ENCODE measurements at regions not wholly inside any gene's neighbourhood (a gene's known extent, or its start where the extent isn't known, plus 50 kb on each side); places are given as distances from the start of the nearest gene placed in this dataset.
"Not testable (repeated sequence)": the region's sequence is repeated elsewhere in the genome, so short reads cannot be mapped to it uniquely, and the experiment has no call there.

- peaks cover 9% of the 10 kb centered on the region for H3K4me1 ChIP-seq (ENCODE audit: control insufficient read depth, insufficient read depth, low read length)
- H3K4me3 ChIP-seq (ENCODE audit: low read length): no peak overlapping the region
- H3K27ac ChIP-seq (ENCODE audit: low read depth, low read length): no peak overlapping the region
- H3K27me3 ChIP-seq (ENCODE audit: control insufficient read depth, insufficient read depth, low read length): no peaks in the 10 kb centered on the region
- H3K36me3 ChIP-seq (ENCODE audit: control insufficient read depth, insufficient read depth, low read length): no peaks in the 10 kb centered on the region
- H3K9ac ChIP-seq (ENCODE audit: low read length): no peak overlapping the region
These were observed 199.7 kb upstream of the KLF3 start for GRCh38 chr4:38464328-38464727.

GRCh38 chr4:38466401-38466800 is 197.6 kb upstream of the KLF3 start:
- H3K4me1 ChIP-seq (ENCODE audit: control insufficient read depth, insufficient read depth, low read length): peaks cover 9% of the 10 kb centered on the region

GRCh38 chr4:38467296-38467695 is 196.7 kb upstream of the KLF3 start:
- H3K9ac ChIP-seq (ENCODE audit: low read length): no peak overlapping the region
- no peaks in the 10 kb centered on the region for H3K36me3 ChIP-seq (ENCODE audit: control insufficient read depth, insufficient read depth, low read length)
- H3K27ac ChIP-seq (ENCODE audit: low read depth, low read length): no peak overlapping the region
- no peak overlapping the region for H3K4me3 ChIP-seq (ENCODE audit: low read length)
- peaks cover 9% of the 10 kb centered on the region for H3K4me1 ChIP-seq (ENCODE audit: control insufficient read depth, insufficient read depth, low read length)
- H3K27me3 ChIP-seq (ENCODE audit: control insufficient read depth, insufficient read depth, low read length): no peaks in the 10 kb centered on the region

More at GRCh38 chr4:38466401-38466800, 197.6 kb upstream of the KLF3 start:
- Histone ChIP-seq H3K27ac (ENCODE audit: low read depth, low read length) (no peak overlapping the region), H3K36me3 (ENCODE audit: control insufficient read depth, insufficient read depth, low read length) (no peaks in the 10 kb centered on the region), H3K27me3 (ENCODE audit: control insufficient read depth, insufficient read depth, low read length) (no peaks in the 10 kb centered on the region), H3K4me3 (ENCODE audit: low read length) (no peak overlapping the region), H3K9ac (ENCODE audit: low read length) (no peak overlapping the region)

DNA sequence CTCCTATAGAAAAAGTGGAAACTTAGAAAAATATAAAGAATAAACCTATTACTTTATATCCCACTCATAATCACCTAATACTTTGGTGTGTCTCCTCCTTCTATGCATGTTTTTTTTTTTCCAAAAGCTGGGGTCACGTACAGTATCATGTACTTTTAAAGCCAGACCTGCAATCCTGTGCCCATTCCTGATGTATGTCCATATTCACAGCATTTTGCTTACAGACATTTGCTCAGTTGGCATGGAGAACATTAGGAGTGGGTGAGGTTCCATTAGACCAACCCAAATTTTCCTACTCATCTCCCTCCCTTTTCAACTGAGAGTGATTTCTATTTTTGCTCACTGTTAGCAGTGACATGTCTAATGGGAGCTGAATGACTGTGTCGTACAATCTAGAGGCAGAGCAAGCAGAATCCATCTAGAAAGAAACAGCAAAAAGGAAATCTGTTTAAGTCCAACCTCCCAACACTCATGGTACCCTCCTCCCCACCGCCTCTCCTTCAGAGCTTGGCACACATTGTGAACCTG is 195.6 kb upstream of the KLF3 start:
- H3K27me3 ChIP-seq (ENCODE audit: control insufficient read depth, insufficient read depth, low read length): no peaks in the 10 kb centered on the region
- H3K27ac ChIP-seq (ENCODE audit: low read depth, low read length): no peak overlapping the region

GRCh38 chr4:38469410-38469809 is 194.6 kb upstream of the KLF3 start:
- peaks cover 9% of the 10 kb centered on the region for H3K4me1 ChIP-seq (ENCODE audit: control insufficient read depth, insufficient read depth, low read length)
- H3K27ac ChIP-seq (ENCODE audit: low read depth, low read length): no peak overlapping the region
- H3K9ac ChIP-seq (ENCODE audit: low read length): no peak overlapping the region
- H3K27me3 ChIP-seq (ENCODE audit: control insufficient read depth, insufficient read depth, low read length): no peaks in the 10 kb centered on the region
- H3K4me3 ChIP-seq (ENCODE audit: low read length): no peak overlapping the region
- no peaks in the 10 kb centered on the region for H3K36me3 ChIP-seq (ENCODE audit: control insufficient read depth, insufficient read depth, low read length)

More for the DNA sequence above, 195.6 kb upstream of the KLF3 start:
- Histone ChIP-seq H3K9ac (ENCODE audit: low read length) (no peak overlapping the region), H3K4me1 (ENCODE audit: control insufficient read depth, insufficient read depth, low read length) (peaks cover 9% of the 10 kb centered on the region), H3K4me3 (ENCODE audit: low read length) (no peak overlapping the region), H3K36me3 (ENCODE audit: control insufficient read depth, insufficient read depth, low read length) (no peaks in the 10 kb centered on the region)

DNA sequence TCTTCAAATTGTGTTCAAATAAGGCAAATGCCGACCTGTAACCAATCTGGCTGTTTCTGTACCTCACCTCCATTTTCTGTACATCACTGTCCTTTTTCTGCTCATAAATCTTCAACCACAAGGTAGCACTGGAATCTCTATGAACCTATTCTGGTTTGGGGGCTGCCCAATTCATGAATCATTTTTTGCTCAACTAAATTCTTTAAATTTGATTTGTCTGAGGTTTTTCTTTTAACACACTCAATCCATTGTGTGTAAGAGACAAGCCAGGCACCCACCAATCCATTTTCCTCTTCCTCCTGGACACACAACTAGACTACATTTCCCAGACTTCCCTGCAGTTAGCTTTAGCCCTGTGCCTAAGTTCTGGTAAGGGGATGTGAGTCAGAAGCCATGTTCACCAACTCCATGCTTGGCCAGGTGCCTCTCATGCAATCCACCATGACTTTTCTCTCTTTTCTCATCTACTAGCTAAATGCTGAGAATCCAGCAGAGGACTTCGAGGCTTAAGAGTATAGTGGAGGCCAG is 193.2 kb upstream of the KLF3 start:
- Histone ChIP-seq H3K27me3 (ENCODE audit: control insufficient read depth, insufficient read depth, low read length) (no peaks in the 10 kb centered on the region), H3K4me1 (ENCODE audit: control insufficient read depth, insufficient read depth, low read length) (peaks cover 9% of the 10 kb centered on the region), H3K9ac (ENCODE audit: low read length) (no peak overlapping the region), H3K4me3 (ENCODE audit: low read length) (no peak overlapping the region), H3K36me3 (ENCODE audit: control insufficient read depth, insufficient read depth, low read length) (no peaks in the 10 kb centered on the region), H3K27ac (ENCODE audit: low read depth, low read length) (no peak overlapping the region)

GRCh38 chr4:38482696-38483095 is 181.3 kb upstream of the KLF3 start:
- Histone ChIP-seq H3K4me1 (ENCODE audit: control insufficient read depth, insufficient read depth, low read length) (no peaks in the 10 kb centered on the region), H3K36me3 (ENCODE audit: control insufficient read depth, insufficient read depth, low read length) (no peaks in the 10 kb centered on the region), H3K4me3 (ENCODE audit: low read length) (no peak overlapping the region), H3K9ac (ENCODE audit: low read length) (no peak overlapping the region), H3K27me3 (ENCODE audit: control insufficient read depth, insufficient read depth, low read length) (no peaks in the 10 kb centered on the region), H3K27ac (ENCODE audit: low read depth, low read length) (no peak overlapping the region)

DNA sequence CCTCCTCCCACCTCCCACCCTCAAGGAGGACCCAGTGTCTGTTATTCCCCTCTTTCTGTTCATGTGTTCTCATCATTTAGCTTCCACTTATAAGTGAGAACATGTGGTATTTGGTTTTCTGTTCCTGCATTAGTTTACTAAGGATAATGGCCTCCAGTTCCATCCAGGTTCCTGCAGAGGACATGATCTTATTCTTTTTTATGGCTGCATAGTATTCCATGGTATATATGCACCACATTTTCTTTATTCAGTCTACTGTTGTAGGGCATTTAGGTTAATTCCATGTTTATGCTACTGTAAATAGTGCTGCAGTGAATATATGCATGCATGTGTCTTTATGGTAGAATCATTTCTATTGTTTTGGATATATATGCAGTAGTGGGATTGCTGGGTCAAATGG is 180.4 kb upstream of the KLF3 start:
- not testable (repeated sequence) for H3K9ac ChIP-seq (ENCODE audit: low read length); H3K27me3 ChIP-seq (ENCODE audit: control insufficient read depth, insufficient read depth, low read length); H3K36me3 ChIP-seq (ENCODE audit: control insufficient read depth, insufficient read depth, low read length); H3K4me1 ChIP-seq (ENCODE audit: control insufficient read depth, insufficient read depth, low read length); H3K4me3 ChIP-seq (ENCODE audit: low read length); H3K27ac ChIP-seq (ENCODE audit: low read depth, low read length)

DNA sequence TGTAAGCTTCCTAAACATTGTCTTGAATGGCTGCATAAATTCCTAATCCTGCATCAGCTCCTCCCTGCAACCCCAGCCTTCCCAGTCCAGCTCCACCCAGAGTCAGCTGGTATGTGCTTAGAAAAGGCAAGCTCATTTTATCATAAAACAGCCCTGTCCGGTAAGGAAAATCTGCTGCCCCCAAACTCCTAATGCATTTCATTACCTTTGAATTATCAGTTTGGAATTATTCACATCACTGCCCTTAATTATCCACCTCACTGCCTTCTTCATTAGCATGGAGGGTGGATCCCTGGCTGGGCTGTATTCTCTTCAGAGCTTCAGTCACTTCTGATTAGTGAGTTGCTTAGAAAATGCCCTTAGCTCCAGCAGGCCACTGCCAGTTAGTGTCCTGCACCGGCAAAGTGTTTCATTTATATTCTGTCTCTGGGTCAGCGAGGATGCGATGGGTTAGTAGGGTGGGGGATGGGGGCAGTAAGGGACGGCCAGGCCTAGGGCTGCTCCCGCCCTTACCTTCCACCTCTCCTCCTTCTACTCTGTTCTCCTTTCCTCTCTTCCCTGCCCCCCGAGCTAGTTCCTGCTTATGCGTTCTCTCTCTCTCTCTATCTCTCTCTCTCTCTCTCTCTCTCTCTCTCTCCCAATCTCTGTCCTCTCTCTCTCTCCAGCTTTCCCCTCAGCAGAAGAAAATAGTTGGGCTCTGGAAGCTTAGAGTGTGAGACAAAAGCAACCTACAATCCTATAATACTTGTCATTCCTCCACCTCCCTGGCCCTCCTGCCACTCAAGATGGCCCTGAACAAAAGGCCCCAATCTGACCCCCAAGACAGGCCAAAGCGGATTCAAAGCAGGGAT is 174.8 kb upstream of the KLF3 start:
- Histone ChIP-seq H3K4me3 (ENCODE audit: low read length) (no peak overlapping the region), H3K27ac (ENCODE audit: low read depth, low read length) (no peak overlapping the region), H3K4me1 (ENCODE audit: control insufficient read depth, insufficient read depth, low read length) (no peaks in the 10 kb centered on the region), H3K36me3 (ENCODE audit: control insufficient read depth, insufficient read depth, low read length) (no peaks in the 10 kb centered on the region), H3K9ac (ENCODE audit: low read length) (no peak overlapping the region), H3K27me3 (ENCODE audit: control insufficient read depth, insufficient read depth, low read length) (no peaks in the 10 kb centered on the region)

DNA sequence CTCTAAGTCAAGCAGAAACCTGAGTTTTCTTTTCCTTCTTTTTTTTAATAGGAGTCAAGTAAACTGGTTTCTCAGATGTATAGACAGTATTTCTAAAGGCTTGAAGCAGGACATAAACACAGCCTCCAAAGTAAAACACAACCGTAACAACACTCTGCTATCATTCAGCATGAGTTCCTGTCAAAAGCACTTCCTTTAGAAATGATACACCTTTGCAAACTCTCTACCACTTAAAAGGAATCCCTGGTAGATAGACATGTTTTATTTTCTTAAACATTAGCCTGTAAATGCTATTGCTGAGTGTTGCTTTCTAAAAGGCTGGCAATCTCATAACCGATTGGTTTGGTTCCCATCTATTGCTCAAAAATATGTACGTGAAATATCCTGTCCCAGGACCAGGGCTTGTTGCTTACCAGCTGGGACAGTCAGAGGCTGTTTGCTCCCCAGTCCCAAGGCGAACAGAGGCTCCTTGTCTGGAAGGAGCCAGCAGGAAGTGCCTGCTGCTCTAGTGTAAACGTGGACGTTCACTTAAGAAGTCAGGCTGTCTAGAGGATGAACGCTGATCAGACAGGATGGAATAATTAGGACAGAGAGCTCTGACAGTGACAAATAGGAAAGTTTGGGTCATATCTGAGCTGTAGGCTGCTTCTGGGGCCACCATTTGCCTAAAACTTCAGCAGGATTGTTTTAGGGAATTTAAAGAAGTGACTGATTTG is 173.9 kb upstream of the KLF3 start:
- no peak overlapping the region for H3K4me3 ChIP-seq (ENCODE audit: low read length)
- no peak overlapping the region for H3K27ac ChIP-seq (ENCODE audit: low read depth, low read length)
- no peak overlapping the region for H3K9ac ChIP-seq (ENCODE audit: low read length)
- H3K36me3 ChIP-seq (ENCODE audit: control insufficient read depth, insufficient read depth, low read length): no peaks in the 10 kb centered on the region
- no peaks in the 10 kb centered on the region for H3K4me1 ChIP-seq (ENCODE audit: control insufficient read depth, insufficient read depth, low read length)
- no peaks in the 10 kb centered on the region for H3K27me3 ChIP-seq (ENCODE audit: control insufficient read depth, insufficient read depth, low read length)

GRCh38 chr4:38490753-38491446 is 173.1 kb upstream of the KLF3 start:
- Histone ChIP-seq H3K4me3 (ENCODE audit: low read length) (no peak overlapping the region), H3K36me3 (ENCODE audit: control insufficient read depth, insufficient read depth, low read length) (no peaks in the 10 kb centered on the region), H3K27ac (ENCODE audit: low read depth, low read length) (no peak overlapping the region), H3K9ac (ENCODE audit: low read length) (no peak overlapping the region), H3K4me1 (ENCODE audit: control insufficient read depth, insufficient read depth, low read length) (no peaks in the 10 kb centered on the region), H3K27me3 (ENCODE audit: control insufficient read depth, insufficient read depth, low read length) (no peaks in the 10 kb centered on the region)

GRCh38 chr4:38491854-38492478 is 172.0 kb upstream of the KLF3 start:
- no peak overlapping the region for H3K4me3 ChIP-seq (ENCODE audit: low read length)
- H3K36me3 ChIP-seq (ENCODE audit: control insufficient read depth, insufficient read depth, low read length): no peaks in the 10 kb centered on the region
- H3K27me3 ChIP-seq (ENCODE audit: control insufficient read depth, insufficient read depth, low read length): no peaks in the 10 kb centered on the region
- H3K4me1 ChIP-seq (ENCODE audit: control insufficient read depth, insufficient read depth, low read length): no peaks in the 10 kb centered on the region
- no peak overlapping the region for H3K27ac ChIP-seq (ENCODE audit: low read depth, low read length)
- H3K9ac ChIP-seq (ENCODE audit: low read length): no peak overlapping the region
